Endodermal cell (in vitro differentiated cells): ENCODE measurements at regions not wholly inside any gene's neighbourhood (a gene's known extent, or its start where the extent isn't known, plus 50 kb on each side); places are given as distances from the start of the nearest gene placed in this dataset.

ENCODE experiments used
- DNase-seq: peaks from one replicate; pipeline ENCODE4 v3.0.0-alpha.2; 2017
- H3K27ac ChIP-seq: 2 replicates; pipeline ENCODE4 v1.5.1; 2013; ENCODE audit warnings: mild to moderate bottlenecking, low read depth, low read length, moderate library complexity
- H3K27me3 ChIP-seq: 2 replicates; pipeline ENCODE4 v1.6.1; 2013; ENCODE audit warnings: mild to moderate bottlenecking, low read length, moderate library complexity; ENCODE audit not compliant: insufficient read depth, control insufficient read depth, poor library complexity, severe bottlenecking
- H3K36me3 ChIP-seq: 2 replicates; pipeline ENCODE4 v1.7.0; 2013; ENCODE audit warnings: mild to moderate bottlenecking, low read length, moderate library complexity; ENCODE audit not compliant: control insufficient read depth, insufficient read depth
- H3K4me1 ChIP-seq: one replicate; pipeline ENCODE4 v1.7.0; 2013; ENCODE audit warnings: low read length; ENCODE audit not compliant: control insufficient read depth, insufficient read depth
- H3K4me3 ChIP-seq: 2 replicates; pipeline ENCODE4 v1.5.1; 2013; ENCODE audit warnings: mild to moderate bottlenecking, low read length, moderate library complexity
- H3K9ac ChIP-seq: 2 replicates; pipeline ENCODE4 v1.6.1; 2013; ENCODE audit warnings: mild to moderate bottlenecking, low read length, moderate library complexity; ENCODE audit not compliant: poor library complexity, severe bottlenecking; ENCODE audit errors: extremely low read depth
- H3K9me3 ChIP-seq: 2 replicates; pipeline ENCODE4 v1.6.1; 2013; ENCODE audit warnings: mild to moderate bottlenecking, low read length, moderate library complexity; ENCODE audit not compliant: control insufficient read depth
- H3K27ac Mint-ChIP-seq: 2 replicates; pipeline ENCODE4 v1.8.0; 2020; ENCODE audit warnings: mixed read lengths
- H3K27me3 Mint-ChIP-seq: 2 replicates; pipeline ENCODE4 v1.8.0; 2021; ENCODE audit warnings: mild to moderate bottlenecking, mixed read lengths; ENCODE audit not compliant: insufficient read depth
- H3K36me3 Mint-ChIP-seq: 2 replicates; pipeline ENCODE4 v1.8.0; 2020; ENCODE audit warnings: low read depth, mixed read lengths
- H3K4me1 Mint-ChIP-seq: 2 replicates; pipeline ENCODE4 v1.8.0; 2020; ENCODE audit warnings: mixed read lengths
- H3K4me3 Mint-ChIP-seq: 2 replicates; pipeline ENCODE4 v1.8.0; 2020; ENCODE audit warnings: mild to moderate bottlenecking, moderate library complexity, mixed read lengths
- H3K9me3 Mint-ChIP-seq: 2 replicates; pipeline ENCODE4 v1.8.0; 2020; ENCODE audit warnings: mild to moderate bottlenecking, mixed read lengths
- WGBS, 2 experiments: methylation state at CpG; one replicate each; pipeline versions ENCODE4 v1.1.5 to v1.1.7; 2013; ENCODE audit warnings: missing lambda C conversion rate in 2 of 2, mixed read lengths in 1 of 2; ENCODE audit not compliant: insufficient coverage in 1 of 2, insufficient read length in 1 of 2; 5-methylcytosine and 5-hydroxymethylcytosine counted together
- TF ChIP-seq, protein P1 (sequence below): fragments of 200-600 bp; sonication (generic); conservative IDR thresholded peaks from 2 replicates; pipeline ENCODE4 v1.5.0; 2021; ENCODE audit warnings: antibody characterized with exemption, mild to moderate bottlenecking

DNA sequence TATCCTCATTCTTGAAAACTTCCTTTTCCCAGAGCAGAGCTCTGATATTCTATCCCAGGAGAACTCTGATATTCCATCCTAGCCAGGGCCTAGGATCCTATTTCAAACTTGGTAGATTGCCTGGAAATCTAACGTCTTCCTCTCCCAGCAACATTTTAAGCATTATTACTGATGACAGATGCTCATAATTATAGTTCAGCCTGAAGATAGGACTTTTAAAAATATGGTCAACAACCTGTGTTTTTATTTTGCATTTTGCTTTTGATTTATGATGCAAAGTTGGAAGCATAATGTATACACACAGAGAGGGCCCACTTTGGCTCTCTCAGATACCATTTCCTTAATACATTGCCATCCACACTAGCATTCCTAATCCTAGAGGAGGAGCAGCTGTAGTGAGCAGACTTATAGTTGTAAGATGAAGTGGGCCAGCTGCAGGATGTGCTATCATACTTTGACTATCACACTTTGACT lies 457.4 kb upstream of the TPK1 start:
- Histone ChIP-seq H3K4me1 (no peaks in the 10 kb centered on the region), H3K9me3 (no peaks in the 10 kb centered on the region), H3K4me3 (no peak overlapping the region), H3K9ac (no peak overlapping the region), H3K27me3 (no peaks in the 10 kb centered on the region), H3K36me3 (no peaks in the 10 kb centered on the region), H3K27ac (no peak overlapping the region)
- H3K36me3 Mint-ChIP-seq: no peaks in the 10 kb centered on the region
- no peak overlapping the region for H3K27ac Mint-ChIP-seq
- no peaks in the 10 kb centered on the region for H3K27me3 Mint-ChIP-seq
- 84% methylated on average over 1 of the region's 1 CpG; no CpG with 5 or more reads in 1 of the 2 experiments for WGBS, 2 experiments
- TF ChIP-seq, protein P1, sequence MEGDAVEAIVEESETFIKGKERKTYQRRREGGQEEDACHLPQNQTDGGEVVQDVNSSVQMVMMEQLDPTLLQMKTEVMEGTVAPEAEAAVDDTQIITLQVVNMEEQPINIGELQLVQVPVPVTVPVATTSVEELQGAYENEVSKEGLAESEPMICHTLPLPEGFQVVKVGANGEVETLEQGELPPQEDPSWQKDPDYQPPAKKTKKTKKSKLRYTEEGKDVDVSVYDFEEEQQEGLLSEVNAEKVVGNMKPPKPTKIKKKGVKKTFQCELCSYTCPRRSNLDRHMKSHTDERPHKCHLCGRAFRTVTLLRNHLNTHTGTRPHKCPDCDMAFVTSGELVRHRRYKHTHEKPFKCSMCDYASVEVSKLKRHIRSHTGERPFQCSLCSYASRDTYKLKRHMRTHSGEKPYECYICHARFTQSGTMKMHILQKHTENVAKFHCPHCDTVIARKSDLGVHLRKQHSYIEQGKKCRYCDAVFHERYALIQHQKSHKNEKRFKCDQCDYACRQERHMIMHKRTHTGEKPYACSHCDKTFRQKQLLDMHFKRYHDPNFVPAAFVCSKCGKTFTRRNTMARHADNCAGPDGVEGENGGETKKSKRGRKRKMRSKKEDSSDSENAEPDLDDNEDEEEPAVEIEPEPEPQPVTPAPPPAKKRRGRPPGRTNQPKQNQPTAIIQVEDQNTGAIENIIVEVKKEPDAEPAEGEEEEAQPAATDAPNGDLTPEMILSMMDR: no peak
- H3K4me3 Mint-ChIP-seq: no peak overlapping the region
- H3K4me1 Mint-ChIP-seq: no peaks in the 10 kb centered on the region
- no peak for DNase-seq
- H3K9me3 Mint-ChIP-seq: no peaks in the 10 kb centered on the region

DNA sequence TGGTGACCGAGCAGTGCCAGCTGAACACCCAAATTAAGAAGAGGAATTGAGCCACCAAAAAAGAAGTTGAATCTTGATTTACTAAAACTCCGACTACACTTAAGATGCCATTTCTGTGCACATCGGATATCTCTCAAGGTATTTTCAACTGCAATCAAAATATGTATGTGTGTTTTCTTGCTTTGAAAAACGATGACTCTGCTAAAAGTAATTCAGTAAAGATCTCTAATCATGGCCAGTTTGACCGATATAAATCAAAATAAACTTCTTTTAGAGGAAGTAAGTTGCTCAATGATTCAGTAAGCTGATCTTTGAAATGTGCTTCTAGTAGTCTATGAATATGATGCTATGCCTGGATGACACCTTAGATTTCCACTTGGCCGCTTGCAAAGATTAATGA lies 453.5 kb upstream of the TPK1 start:
- H3K4me1 ChIP-seq: no peaks in the 10 kb centered on the region
- H3K9ac ChIP-seq: no peak overlapping the region
- H3K4me1 Mint-ChIP-seq: no peaks in the 10 kb centered on the region
- DNase-seq: no peak
- H3K36me3 Mint-ChIP-seq: no peaks in the 10 kb centered on the region
- no peak overlapping the region for H3K4me3 Mint-ChIP-seq
- H3K9me3 ChIP-seq: no peaks in the 10 kb centered on the region
- no peaks in the 10 kb centered on the region for H3K9me3 Mint-ChIP-seq
- no peaks in the 10 kb centered on the region for H3K27me3 Mint-ChIP-seq
- H3K36me3 ChIP-seq: no peaks in the 10 kb centered on the region
- no peak overlapping the region for H3K27ac ChIP-seq
- H3K27me3 ChIP-seq: no peaks in the 10 kb centered on the region
- TF ChIP-seq, protein P1: no peak
- WGBS, 2 experiments: 87 to 94% methylated on average over 5 to 6 of the region's 6 CpGs
- no peak overlapping the region for H3K4me3 ChIP-seq
- no peak overlapping the region for H3K27ac Mint-ChIP-seq

DNA sequence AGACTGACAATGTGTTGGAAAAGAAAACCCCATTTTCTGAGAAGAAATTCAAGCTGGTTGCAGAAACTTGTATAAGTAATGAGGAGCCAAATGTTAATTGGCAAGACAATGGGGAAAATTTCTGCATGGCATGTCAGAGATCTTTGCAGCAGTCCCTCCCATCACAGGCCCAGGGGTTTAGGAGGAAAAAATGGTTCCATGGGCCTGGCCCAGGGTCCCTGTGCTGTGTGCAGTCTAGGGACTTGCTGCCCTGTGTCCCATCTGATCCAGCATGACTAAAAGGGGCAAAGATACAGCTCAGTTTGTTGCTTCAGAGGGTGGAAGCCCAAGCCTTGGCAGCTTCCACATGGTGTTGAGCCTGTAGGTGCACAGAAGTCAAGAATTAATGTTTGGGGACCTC lies 440.3 kb upstream of the TPK1 start:
- H3K27ac Mint-ChIP-seq: no peak overlapping the region
- Histone ChIP-seq H3K9me3 (no peaks in the 10 kb centered on the region), H3K4me3 (no peak overlapping the region), H3K36me3 (no peaks in the 10 kb centered on the region), H3K4me1 (no peaks in the 10 kb centered on the region), H3K27me3 (no peaks in the 10 kb centered on the region), H3K9ac (no peak overlapping the region), H3K27ac (no peak overlapping the region)
- H3K4me1 Mint-ChIP-seq: no peaks in the 10 kb centered on the region
- TF ChIP-seq, protein P1: no peak
- H3K27me3 Mint-ChIP-seq: no peaks in the 10 kb centered on the region
- H3K4me3 Mint-ChIP-seq: no peak overlapping the region
- H3K9me3 Mint-ChIP-seq: peaks cover 52% of the 10 kb centered on the region
- H3K36me3 Mint-ChIP-seq: no peaks in the 10 kb centered on the region
- DNase-seq: no peak
